Endothelial cell of umbilical vein (primary cell): ENCODE measurements at regions not wholly inside any gene's neighbourhood (a gene's known extent, or its start where the extent isn't known, plus 50 kb on each side); places are given as distances from the start of the nearest gene placed in this dataset.

Experiments
- CTCF ChIP-seq, 2 donors: IDR thresholded peaks; 1 replicate in 1 of 2; 2 replicates in 1 of 2; pipeline ENCODE4 v1.5.1; 2011; ENCODE audit warnings: low read length in 2 of 2, mild to moderate bottlenecking in 2 of 2, moderate library complexity in 2 of 2, control low read depth in 1 of 2, inconsistent platforms in 1 of 2, low read depth in 1 of 2; ENCODE audit not compliant: insufficient read depth in 1 of 2; ENCODE audit errors: extremely low read depth in 1 of 2
- JUN ChIP-seq: IDR thresholded peaks from 2 replicates; pipeline ENCODE4 v1.6.1; 2011; ENCODE audit warnings: borderline replicate concordance, low read depth; ENCODE audit not compliant: insufficient read length, insufficient read depth
- MAX ChIP-seq: IDR thresholded peaks from 2 replicates; pipeline ENCODE4 v1.6.1; 2011; ENCODE audit not compliant: insufficient read depth, insufficient read length
- POLR2A ChIP-seq: IDR thresholded peaks from 2 replicates; pipeline ENCODE4 v1.6.1; 2012; ENCODE audit warnings: low read depth, mild to moderate bottlenecking, control low read depth, low read length
- POLR2AphosphoS5 ChIP-seq: IDR thresholded peaks from 2 replicates; pipeline ENCODE4 v1.6.1; 2012; ENCODE audit warnings: low read depth, mild to moderate bottlenecking, control low read depth, low read length, moderate library complexity; ENCODE audit not compliant: insufficient read depth

- TF ChIP-seq POLR2A, result no peak
- no peak for TF ChIP-seq CTCF (IDR thresholded peaks at IDR 0.05; ENCODE audit: extremely low read depth in 1 of 2, insufficient read depth in 1 of 2, low read depth in 1 of 2, low read length in 2 of 2)
- TF ChIP-seq MAX, result no peak
- no peak for TF ChIP-seq POLR2AphosphoS5
- no peak for TF ChIP-seq JUN
Observed at GRCh38 chr3:159246385-159246784, 444.5 kb downstream of the MFSD1 start.
